ENCODE measurements at regions not wholly inside any gene's neighbourhood (a gene's known extent, or its start where the extent isn't known, plus 50 kb on each side); places are given as distances from the start of the nearest gene placed in this dataset.
A peak's percentile ranks its signal among the peaks of the same experiment; 100 is the strongest.
"Not testable (repeated sequence)": the region's sequence is repeated elsewhere in the genome, so short reads cannot be mapped to it uniquely, and the experiment has no call there.

DNA sequence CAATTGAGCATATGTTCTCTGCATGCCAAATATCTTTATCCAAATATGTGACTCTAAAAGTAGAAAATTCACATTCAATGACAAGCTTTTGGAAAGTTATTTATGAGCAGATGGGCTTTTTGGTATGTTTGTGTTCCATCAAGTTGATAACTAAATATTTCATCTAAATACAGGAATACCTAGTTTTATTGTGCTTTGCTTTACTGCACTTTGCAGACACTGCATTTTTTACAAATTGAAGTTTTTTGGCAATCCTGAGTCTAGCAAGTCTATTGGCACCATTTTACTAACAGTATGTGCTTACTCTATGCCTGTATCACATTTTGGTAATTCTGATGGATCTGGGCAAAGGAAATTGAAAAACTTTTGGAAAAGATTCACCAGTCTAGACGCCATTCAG is 133.8 kb downstream of the ATXN7L3B start:
- DNase-seq (ENCODE audit: extremely low read depth, low read depth): no peak
- TF ChIP-seq, protein P1, sequence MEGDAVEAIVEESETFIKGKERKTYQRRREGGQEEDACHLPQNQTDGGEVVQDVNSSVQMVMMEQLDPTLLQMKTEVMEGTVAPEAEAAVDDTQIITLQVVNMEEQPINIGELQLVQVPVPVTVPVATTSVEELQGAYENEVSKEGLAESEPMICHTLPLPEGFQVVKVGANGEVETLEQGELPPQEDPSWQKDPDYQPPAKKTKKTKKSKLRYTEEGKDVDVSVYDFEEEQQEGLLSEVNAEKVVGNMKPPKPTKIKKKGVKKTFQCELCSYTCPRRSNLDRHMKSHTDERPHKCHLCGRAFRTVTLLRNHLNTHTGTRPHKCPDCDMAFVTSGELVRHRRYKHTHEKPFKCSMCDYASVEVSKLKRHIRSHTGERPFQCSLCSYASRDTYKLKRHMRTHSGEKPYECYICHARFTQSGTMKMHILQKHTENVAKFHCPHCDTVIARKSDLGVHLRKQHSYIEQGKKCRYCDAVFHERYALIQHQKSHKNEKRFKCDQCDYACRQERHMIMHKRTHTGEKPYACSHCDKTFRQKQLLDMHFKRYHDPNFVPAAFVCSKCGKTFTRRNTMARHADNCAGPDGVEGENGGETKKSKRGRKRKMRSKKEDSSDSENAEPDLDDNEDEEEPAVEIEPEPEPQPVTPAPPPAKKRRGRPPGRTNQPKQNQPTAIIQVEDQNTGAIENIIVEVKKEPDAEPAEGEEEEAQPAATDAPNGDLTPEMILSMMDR (IDR thresholded peaks at IDR 0.05; ENCODE audit: low read depth, low read length): no peak

DNA sequence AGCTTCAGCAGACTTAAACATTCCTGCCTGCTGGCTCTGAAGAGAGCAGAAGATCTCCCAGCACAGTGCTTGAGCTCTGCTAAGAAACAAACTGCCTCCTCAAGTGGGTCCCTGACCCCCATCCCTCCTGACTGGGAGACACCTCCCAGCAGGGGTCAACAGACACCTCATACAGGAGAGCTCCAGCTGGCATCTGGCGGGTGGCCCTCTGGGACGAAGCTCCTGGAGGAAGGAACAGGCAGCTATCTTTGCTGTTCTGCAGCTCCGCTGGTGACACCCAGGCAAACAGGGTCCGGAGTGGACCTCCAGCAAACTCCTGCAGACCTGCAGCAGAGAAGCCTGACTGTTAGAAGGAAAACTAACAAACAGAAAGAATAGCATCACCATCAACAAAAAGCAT is 139.3 kb downstream of the ATXN7L3B start:
- DNase-seq (ENCODE audit: extremely low read depth, low read depth): not testable (repeated sequence)

GRCh38 chr12:74685385-74685784 is 147.8 kb downstream of the ATXN7L3B start:
- no peak for DNase-seq (ENCODE audit: extremely low read depth, low read depth)
- TF ChIP-seq, protein P1 (IDR thresholded peaks at IDR 0.05; ENCODE audit: low read depth, low read length): no peak

DNA sequence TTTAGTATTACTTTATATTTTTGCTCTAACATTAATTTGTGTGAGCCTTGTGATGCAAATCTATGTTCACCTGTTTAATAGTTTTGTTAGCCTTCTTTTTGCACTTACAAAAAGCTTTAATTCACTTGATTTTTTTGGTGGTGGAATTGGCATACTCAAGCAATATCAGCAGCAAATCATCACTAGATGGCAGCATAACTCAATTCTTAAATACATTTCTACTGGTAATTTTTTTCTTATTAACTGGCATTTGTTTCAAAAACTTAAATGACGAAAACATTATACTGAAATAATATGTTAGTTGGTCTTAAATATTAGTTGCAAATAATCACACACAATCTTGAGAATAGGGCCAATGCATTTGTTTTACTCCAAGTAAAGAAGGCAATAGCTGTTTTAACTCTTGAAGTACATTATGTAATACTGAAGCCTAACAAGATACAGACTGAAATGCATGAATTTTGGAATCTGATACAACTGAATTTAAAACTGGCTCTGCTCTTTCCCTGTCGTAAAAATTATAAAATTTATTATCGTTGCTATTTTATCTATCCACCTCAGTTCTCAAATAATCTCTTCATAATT is 151.5 kb downstream of the ATXN7L3B start:
- peak; percentile 16 for DNase-seq (ENCODE audit: extremely low read depth, low read depth)
- TF ChIP-seq, protein P1 (IDR thresholded peaks at IDR 0.05; ENCODE audit: low read depth, low read length): peak; percentile 61

DNA sequence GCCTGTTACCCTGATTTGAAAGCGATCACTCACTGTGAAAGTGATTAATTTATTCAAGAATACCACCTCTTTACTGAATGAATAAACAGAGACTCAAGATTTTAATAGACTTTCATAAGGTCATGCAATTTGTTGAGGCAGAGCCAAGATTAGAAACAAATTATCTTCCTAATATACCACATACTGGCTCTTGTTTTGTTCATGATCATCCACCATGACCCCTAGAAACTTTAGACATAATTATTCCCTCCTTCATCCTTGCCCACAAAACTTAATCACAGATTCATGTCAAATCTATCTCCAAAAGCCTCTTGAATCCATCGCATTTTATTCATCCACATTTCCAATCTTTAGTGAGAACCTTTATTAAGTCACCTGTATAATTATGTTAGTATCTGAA is 152.3 kb downstream of the ATXN7L3B start:
- TF ChIP-seq, protein P1 (IDR thresholded peaks at IDR 0.05; ENCODE audit: low read depth, low read length): no peak
- DNase-seq (ENCODE audit: extremely low read depth, low read depth): no peak

DNA sequence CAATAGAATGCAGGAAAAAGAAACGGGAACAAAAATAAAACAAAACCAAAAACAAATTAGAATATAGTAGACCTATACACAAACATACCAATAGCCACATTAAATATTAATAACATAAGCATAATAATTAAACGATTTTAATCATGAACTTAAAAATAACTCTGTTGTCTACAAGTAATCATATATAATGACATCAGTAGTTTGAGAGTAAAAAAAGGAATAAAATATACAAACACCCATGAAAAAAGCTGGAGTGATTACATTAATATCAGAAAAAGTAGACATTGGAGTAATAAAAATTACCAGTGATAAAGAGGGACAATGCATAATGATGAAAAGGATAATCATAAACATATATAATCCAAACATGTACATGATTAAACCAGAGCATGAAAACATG is 181.8 kb downstream of the ATXN7L3B start:
- no peak for DNase-seq (ENCODE audit: extremely low read depth, low read depth)
- TF ChIP-seq, protein P1 (IDR thresholded peaks at IDR 0.05; ENCODE audit: low read depth, low read length): no peak

- TF ChIP-seq, protein P1 (IDR thresholded peaks at IDR 0.05; ENCODE audit: low read depth, low read length): no peak
- DNase-seq (ENCODE audit: extremely low read depth, low read depth): no peak
Measured at GRCh38 chr12:74722709-74723108, 185.1 kb downstream of the ATXN7L3B start.

GRCh38 chr12:74725154-74725553 is 187.5 kb downstream of the ATXN7L3B start:
- DNase-seq (ENCODE audit: extremely low read depth, low read depth): no peak
- TF ChIP-seq, protein P1 (IDR thresholded peaks at IDR 0.05; ENCODE audit: low read depth, low read length): no peak
